IMR-90 (cell line): ENCODE measurements at regions not wholly inside any gene's neighbourhood (a gene's known extent, or its start where the extent isn't known, plus 50 kb on each side); places are given as distances from the start of the nearest gene placed in this dataset.

Experiments used
- BHLHE40 ChIP-seq: fragments of 150-350 bp; IDR thresholded peaks from 2 replicates; pipeline ENCODE4 v1.6.1; 2016; ENCODE audit warnings: mild to moderate bottlenecking, low read depth, low read length
- CTCF ChIP-seq: conservative IDR thresholded peaks from 2 replicates; pipeline ENCODE4 v1.5.1; 2012; ENCODE audit warnings: mild to moderate bottlenecking, low read depth, low read length, improper control_type of control experiment
- ELK1 ChIP-seq: fragments of 150-350 bp; IDR thresholded peaks from 2 replicates; pipeline ENCODE4 v1.6.1; 2016; ENCODE audit warnings: low read depth, mild to moderate bottlenecking, low read length, moderate library complexity, borderline replicate concordance
- MAFK ChIP-seq: IDR thresholded peaks from 2 replicates; pipeline ENCODE4 v1.6.1; 2012; ENCODE audit warnings: low read depth, low read length, improper control_type of control experiment
- MAZ ChIP-seq: IDR thresholded peaks from 2 replicates; pipeline ENCODE4 v1.6.1; 2012; ENCODE audit warnings: low read depth, mild to moderate bottlenecking, low read length, improper control_type of control experiment, moderate library complexity, borderline replicate concordance
- MXI1 ChIP-seq: IDR thresholded peaks from 2 replicates; pipeline ENCODE4 v1.6.1; 2012; ENCODE audit warnings: low read depth, mild to moderate bottlenecking, low read length, moderate library complexity, borderline replicate concordance
- POLR2A ChIP-seq: IDR thresholded peaks from 2 replicates; pipeline ENCODE4 v1.6.1; 2012; ENCODE audit warnings: mild to moderate bottlenecking, low read depth, low read length
- RAD21 ChIP-seq: IDR thresholded peaks from 2 replicates; pipeline ENCODE4 v1.6.1; 2012; ENCODE audit warnings: low read length, improper control_type of control experiment
- RCOR1 ChIP-seq: IDR thresholded peaks from 2 replicates; pipeline ENCODE4 v1.6.1; 2012; ENCODE audit warnings: mild to moderate bottlenecking, low read length, improper control_type of control experiment; ENCODE audit not compliant: insufficient replicate concordance
- RFX5 ChIP-seq: IDR thresholded peaks from 2 replicates; pipeline ENCODE4 v1.8.0; 2012; ENCODE audit warnings: low read depth, mild to moderate bottlenecking, low read length, moderate library complexity
- SMC3 ChIP-seq: fragments of 150-350 bp; IDR thresholded peaks from 2 replicates; pipeline ENCODE4 v1.6.1; 2016; ENCODE audit warnings: low read depth, mild to moderate bottlenecking, antibody characterized with exemption, low read length, moderate library complexity
- USF2 ChIP-seq: fragments of 150-350 bp; IDR thresholded peaks from 2 replicates; pipeline ENCODE4 v1.6.1; 2017; ENCODE audit warnings: mild to moderate bottlenecking, antibody characterized with exemption, low read length, low read depth

- TF ChIP-seq CTCF (no peak), ELK1 (no peak), POLR2A (no peak), BHLHE40 (no peak), SMC3 (no peak), MAFK (no peak), RAD21 (no peak), USF2 (no peak), MAZ (no peak), RFX5 (no peak), RCOR1 (no peak), MXI1 (no peak)
These were observed 380.9 kb downstream of the EDEM1 start for GRCh38 chr3:5568451-5568850.
